Glomerular visceral epithelial cell (primary cell): ENCODE measurements at regions not wholly inside any gene's neighbourhood (a gene's known extent, or its start where the extent isn't known, plus 50 kb on each side); places are given as distances from the start of the nearest gene placed in this dataset.
"Not testable (repeated sequence)": the region's sequence is repeated elsewhere in the genome, so short reads cannot be mapped to it uniquely, and the experiment has no call there.

Source experiments
- DNase-seq: peaks from one replicate; pipeline ENCODE4 v3.0.0-alpha.2; 2016; ENCODE audit errors: extremely low spot score

DNA sequence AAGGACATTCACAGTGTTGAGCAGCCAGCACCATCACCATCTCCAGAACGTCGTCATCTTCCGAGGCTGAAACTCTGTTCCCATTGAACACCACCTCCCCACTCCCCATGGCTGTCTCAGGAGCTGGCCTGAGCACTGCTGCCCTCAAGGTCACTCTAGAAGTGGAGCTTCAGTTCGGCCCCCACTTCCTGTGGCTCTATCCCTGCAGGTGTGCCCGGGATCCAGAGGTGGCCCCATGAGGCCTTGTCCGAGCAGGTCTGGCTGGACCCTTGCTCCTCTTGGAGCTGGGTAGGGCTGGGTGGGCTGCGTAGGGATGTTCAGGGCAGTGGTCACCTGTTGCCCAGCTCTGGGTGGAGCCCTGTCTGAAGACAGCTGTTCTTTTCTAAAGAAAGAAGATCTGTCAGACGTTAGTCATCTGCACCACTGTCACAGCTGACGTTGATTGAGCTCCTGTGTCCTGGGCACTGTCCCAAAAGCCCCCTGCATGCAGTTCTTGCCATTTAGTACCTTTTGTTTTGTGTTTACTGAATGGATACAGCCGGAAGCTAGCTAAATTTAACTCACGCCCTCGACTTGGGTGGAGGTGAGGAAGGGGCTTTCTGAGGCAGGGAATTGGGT, 75.5 kb upstream of the CLDN5 start:
- no peak for DNase-seq

DNA sequence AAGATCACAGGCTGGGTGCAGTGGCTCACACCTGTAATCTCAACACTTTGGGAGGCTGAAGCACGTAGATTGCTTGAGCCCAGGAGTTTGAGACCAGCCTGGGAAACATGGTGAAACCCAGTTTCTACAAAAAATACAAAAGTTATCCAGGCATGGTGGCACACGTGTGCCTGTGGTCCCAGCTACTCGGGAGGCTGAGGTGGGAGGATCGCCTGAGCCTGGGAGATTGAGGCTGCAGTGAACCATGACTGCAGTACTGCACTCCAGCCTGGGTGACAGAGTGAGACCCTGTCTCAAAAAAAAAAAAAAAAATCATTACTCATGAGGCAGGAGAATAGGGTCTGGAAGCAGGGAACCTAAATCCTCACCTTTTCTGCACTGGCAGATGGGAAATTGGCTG, 79.1 kb upstream of the CLDN5 start:
- not testable (repeated sequence) for DNase-seq

DNA sequence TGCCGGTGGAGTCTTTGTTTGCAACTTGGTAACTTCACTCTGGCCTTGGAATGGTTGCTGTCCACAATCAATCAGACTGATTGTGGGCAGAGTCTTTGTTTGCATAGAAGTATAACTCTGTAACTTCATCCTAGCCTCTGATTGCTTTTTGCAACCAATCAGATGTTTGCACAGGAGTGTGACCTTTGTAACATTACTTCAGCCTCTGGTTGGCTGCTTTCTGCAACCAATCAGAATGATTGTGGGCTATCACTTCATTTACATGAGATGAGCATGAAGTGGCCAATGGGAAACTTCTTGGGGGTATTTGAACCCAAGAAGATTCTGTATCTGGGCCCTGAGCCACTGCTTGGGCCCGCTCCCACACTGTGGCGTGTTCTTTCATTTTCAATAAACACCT, 79.6 kb upstream of the CLDN5 start:
- no peak for DNase-seq

DNA sequence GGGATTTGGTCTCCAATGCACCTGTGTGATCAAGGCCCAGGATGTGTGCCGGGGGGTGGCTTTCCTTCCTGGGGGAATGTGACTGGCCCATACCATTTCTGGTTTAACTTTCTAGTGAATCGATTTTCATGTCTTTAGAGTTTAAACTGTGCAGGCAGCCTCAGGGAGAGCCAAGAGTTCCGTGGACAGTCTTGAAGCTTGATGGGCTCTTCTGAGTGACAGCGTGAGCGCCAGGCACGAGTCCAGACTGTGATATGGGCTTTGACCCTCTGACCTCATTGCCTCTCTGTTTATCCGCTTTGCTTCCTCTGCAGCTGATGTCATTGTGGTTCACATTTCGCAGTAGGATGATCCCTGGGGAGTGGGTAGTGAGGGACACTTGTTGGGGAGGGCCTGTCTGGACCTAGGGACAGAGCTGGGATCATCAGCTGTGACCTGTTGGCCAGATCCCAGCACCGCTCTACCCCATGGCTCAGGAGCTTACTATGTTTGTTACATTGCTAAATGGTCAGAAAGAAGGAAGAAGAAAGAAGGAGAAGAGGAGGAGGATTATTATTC, 80.6 kb upstream of the CLDN5 start:
- DNase-seq: no peak

DNA sequence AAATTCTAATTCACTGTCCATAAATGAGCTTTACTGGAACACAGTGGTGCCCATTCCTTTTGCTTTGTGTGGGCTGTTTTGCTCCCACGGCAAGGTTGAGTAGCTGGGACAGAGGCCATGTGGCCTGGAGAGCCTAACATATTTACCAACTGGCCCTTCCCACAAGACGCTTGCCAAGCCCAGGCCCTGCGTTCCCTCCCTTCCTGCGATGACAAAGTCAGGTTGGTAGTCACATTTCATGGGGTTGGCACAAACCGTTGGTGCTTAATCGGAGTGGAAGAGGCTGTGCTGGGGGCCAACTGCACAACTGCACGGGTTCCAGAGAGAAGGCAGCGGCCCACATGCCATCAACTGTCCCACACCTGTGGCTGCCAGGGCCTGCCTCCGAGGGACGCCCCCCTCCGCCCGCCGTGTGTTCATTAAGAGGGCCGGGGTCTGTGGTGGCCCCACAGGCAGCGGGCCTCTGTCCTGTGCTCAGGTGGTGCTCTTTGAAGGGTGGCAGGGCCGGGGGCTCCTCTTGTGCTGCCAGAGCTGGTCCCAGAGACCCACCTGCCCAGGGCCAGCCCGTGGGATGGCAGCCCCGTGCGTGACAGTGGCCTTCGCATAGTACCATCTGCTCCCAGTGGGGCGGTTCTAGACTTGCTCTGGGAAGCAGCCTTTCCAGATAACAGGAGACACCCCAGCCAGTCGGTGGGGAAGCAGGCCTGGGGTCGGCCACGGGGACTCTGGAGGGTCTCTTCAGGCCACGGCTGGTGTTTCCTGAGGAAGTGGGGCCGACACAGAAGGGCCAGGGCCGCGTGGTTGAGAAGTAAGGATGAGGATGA, 81.5 kb upstream of the CLDN5 start:
- no peak for DNase-seq

DNA sequence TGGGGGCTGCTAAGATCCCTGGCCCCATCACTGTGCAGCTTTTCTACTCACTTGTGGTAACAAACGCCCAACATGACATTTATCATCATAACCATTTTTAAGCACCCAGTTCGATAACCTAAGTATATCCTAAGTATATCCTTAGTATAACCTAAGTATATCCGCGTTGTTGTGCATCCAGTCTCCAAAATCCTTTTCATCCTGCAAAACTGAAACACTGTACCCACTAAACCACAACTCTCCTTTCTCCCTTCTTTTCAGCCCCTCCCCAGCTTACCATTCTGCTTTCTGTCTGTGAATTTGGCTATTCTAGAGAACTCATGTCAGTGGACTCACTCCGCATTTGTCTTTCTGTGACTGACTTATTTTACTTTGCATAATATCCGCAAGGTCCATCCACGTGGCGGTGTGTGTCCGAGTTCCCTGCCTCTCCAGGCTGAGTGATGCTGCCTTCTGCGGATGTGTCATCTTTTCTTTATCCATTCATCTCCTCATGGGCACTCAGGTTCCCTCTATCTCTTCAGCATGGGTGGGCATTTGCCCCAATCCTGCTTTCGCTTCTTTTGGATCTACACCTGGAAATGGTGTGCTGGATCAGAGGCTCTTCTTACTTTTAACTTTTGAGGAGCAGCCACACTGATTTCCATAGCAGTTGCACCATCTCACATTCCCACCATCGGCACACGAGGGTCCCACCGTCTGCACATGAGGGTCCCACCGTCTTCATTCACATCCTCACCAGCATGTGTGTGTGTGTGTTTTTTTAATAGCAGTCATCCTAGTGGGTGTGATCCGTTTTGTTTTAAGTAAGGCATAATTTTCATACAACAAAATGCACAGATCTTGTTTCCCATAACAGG, 82.4 kb upstream of the CLDN5 start:
- no peak for DNase-seq

DNA sequence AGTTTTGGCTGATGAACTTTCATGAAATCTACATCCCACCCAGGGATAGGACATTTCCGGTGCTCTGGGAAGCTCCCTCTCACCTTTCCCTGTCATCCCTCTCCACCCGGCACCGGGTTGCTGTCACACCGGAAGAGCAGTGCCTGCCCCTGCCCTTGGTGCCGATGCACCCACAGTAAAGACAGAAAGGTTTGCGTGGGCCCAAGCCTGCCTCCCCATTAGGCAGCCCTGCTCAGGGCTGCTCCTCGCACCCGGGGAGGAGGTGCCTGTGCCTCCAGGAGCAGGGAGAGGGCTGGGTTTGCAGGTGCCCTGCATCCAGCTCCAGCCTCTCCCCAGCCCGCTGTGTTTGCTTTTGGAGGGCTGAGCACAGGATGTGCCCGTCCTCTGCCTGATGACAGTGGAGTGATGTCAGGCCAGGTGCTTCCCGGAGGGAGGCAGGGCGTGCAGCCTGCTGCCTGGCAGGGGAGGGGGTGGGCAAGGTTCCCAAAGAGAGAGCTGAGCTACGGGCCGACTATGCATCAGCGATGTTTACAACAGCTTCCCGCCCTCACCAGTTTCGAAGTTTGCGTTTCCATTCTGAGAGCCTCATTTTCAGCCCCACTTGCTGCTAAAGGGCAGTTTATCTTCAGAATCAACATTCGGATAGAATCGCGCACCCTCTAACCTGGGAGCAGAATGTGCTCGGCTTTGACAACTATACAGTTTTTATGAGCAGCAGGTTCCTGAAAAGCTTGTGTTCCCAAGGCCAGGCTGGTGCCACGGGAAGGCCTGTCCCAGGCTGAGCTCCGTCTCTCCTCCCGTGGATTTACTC, 83.2 kb upstream of the CLDN5 start:
- no peak for DNase-seq

DNA sequence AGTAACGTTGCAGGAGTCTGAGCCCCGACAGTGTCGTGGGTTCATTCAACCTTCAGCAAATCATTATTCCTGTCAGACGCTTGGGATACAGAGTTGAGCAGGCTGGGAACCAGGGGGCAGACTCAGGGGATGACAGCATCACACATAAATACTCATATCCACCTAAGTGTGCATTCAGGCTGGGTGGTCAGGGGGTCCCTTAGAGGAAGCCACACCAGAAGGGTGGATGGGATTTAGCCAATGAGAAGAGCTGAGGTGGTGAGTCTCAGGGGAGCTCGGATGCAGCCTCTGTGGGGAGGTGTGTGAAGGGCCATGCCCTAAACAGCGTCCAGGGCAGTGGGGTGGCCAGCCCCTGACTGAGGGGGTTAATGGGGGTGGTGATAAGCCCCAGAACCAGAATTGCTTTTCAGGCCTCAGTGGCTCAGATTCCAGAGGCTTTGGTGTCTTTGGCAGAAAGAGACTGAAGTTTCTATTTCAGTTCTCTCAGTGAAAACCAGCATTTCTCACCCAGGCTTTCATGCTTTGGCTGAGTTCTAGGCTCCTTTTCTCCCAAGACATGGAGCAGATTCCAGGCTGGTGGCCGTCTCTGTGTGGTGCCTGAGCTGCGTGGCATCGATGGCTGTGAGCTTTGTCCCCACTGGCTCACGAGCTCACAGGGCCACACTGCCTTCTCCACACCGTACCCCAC, 83.9 kb upstream of the CLDN5 start:
- DNase-seq: no peak

DNA sequence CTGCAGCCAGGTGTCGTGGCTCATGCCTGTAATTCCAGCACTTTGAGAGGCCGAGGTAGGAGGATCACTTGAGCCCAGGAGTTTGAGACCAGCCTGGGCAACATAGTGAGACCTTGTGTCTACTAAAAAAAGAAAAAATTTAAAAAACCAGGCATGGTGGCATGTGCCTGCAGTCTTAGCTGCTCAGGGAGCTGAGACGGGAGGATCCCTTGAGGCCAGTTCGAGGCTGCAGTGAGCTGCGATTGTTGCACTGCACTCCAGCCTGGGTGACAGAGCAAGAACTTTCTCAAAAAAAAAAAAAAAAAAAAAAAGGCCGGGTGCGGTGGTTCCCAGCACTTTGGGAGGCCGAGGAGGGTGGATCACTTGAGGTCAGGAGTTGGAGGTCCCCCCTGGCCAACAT, 85.5 kb upstream of the CLDN5 start:
- not testable (repeated sequence) for DNase-seq

DNA sequence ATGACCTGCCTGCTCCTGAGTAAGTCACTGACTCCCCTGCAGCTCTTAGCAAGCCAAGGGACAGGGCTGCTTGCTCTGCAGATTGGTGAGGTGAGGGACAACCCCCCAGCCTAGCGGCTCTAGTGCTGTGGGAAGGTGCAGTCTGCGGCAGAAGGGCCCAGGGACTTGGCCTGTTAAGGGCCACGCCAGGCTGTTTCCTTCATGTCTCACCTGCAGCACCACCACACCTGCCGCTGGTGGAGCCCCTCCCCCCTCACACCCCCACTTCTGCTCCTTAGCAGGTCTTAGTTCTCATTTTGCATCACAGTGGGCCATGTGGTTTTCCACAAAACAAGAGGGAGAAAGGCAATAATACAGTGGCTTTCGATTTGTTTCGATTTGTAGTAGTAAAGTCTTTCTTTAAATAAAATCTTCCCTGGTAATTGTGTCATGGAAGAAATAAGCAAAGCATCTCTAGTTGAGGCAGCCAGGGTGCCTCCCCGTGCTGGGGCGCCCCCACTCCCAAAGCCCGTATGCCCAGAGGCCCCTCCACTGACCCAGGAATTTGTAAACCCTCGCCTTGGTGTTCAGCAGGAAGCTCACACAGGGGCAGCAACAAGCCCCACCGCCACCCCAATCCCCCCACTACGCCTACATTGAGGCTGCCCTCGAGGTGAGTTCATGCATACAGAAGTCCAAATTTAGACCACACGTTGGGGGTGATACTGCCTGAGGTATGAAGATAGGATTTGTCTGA, 86.5 kb upstream of the CLDN5 start:
- no peak for DNase-seq

DNA sequence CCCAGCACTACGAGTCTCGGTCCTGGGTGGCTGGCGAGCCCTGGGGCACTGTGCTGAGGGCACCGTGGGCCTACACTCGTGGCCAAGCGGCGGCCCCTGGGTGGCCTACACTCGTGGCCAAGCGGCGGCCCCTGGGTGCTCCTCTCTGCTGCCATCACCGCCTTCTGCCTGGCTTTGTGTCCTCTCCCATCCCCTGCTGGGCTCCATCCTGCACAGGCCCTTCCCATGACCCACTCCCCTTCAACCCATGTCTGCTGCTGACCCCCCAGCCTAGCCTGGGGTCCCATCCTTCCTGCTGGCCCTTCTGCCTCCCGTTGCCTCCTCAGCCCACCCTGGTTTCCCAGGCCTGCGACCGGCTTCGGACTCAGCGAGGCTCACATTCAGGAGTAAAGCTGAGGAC, 87.4 kb upstream of the CLDN5 start:
- no peak for DNase-seq

DNA sequence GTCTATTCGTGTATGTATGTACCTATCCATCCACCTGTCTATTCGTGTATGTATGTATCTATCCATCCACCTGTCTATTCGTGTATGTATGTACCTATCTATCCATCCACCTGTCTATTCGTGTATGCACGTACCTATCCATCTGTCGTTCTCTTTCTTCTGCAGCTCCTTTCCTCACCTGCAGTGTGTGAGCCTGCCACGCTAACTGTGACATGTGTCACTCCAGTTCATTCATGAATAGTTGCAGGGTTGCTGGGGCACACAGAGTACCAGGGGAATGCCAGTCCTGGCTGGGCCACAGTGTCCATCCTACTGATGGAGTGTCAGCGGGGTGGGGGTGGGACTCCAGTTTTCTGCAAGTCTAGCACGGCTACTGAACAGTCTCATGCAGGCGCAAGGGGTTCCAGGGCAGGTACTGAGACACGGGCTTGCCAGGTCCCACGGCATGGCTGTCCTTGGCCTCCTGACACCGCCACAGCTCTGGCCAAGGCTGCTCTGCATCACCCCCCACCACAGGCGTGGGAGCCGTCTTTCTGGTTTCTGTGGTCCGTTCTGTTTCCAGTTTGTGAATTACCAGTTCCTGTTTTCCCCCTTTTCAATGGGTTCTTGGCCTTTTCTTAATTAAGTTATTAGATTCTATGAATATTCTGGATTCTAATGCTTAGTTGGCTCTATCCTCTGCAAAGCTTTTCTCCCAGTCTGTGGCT, 88.8 kb upstream of the CLDN5 start:
- DNase-seq: no peak

DNA sequence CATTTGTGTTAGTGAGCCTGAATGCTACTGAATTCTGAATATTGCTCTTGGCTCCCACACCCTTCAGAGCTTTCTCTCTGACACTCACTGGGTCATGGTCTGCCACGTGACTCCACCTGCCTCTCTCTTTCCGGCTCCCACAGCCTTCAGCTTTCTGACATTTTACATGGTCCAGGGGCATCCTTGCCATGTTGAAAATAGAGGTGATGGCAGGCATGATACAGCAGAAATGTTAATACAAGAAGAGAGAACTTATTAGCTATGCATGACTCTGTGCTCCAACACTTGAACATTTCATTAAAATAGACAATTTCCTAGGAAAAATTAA, 90.3 kb upstream of the CLDN5 start:
- DNase-seq: no peak

DNA sequence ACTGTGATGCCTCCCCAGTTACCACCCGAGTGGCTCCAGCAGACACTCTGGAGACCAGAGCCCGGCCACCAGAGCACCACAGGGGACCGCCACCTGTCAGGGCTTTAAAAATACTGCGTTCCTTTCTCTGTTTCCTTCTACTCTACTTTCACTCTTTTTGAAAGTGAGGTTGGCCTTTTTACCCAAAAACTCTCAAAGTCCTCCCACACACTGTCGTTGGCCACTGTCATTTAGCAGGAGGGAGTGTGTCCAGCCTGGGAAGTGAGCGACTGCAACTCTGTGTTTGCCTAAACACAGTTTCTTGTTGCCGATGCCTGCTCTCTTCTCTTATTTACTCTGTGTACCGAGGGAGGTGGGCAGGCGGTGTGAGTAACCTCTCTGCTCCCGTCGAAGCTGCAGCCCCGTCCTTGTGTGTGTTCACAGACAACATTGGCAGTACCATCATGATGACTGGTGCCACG, 90.8 kb upstream of the CLDN5 start:
- no peak for DNase-seq

DNA sequence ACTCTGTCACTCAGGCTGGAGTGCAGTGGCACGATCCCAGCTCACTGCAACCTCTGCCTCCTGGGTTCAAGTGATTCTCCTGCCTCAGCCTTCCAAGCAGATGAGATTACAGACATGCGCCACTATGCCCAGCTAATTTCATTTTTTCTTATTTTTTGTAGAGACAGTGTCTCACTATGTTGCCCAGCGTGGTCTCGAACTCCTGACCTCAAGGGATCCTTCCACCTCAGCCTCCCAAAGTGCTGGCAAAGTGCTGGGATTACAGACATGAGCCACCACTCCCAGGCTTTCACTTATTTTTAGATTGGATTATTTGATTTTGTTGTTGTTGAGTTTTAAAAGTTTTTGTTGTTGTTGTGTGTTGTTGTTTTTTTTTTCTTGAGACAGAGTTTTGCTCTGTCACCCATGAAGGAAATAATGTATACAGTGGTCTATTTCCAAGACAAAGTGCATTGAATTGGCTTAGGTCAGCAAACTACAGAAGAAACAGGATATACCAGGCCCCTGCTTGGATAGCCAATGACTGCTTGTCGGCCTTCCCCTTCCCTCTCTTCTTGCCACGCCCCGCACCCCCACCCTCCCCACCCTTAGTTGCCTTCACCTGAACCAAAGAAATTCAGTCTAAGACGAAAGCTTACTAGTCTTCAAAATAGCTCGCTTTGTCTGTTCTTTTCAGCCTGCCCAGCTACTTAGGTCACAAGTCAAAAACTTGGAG, 91.8 kb upstream of the CLDN5 start:
- no peak for DNase-seq

DNA sequence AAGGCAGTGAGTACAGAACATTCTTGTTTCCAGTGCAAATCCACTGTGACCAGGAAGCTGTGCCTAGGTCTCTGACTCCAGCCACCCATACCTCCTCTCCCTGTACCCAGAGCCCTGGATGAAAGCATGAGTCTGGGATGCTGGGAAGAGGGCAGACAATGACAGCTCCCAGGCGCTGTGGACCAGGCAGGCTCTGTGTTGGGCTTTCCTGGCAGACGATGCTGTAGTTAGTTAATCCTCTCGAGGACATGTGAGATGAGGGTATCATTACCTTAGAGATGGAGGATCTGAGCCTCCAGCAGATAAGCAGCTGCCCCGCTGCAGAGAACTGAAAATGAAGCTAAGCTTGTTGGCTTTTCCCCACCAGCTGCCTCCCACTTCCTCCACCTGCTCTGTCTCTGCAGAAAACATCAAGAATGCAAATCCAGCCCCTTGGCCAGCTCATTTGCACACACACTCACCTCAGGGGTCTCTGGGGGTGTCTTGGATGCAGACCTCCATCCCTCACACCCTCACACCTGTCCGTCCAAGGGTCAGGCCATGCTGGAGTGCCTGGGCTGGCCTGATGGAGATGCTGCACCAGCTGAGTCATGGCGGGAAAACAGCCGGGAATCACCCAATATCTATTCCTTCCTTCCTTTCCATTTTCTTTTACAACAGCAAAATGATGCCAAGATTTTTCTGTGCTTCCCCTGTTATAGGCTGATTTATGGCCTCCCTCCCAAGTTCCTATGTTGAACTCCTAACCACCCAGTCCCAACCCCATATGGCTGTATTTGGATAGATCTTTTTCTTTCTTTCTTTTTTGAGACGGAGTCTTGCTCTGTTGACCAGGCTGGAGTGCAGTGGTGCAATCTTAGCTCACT, 94.9 kb upstream of the SEPTIN5 start:
- DNase-seq: no peak

DNA sequence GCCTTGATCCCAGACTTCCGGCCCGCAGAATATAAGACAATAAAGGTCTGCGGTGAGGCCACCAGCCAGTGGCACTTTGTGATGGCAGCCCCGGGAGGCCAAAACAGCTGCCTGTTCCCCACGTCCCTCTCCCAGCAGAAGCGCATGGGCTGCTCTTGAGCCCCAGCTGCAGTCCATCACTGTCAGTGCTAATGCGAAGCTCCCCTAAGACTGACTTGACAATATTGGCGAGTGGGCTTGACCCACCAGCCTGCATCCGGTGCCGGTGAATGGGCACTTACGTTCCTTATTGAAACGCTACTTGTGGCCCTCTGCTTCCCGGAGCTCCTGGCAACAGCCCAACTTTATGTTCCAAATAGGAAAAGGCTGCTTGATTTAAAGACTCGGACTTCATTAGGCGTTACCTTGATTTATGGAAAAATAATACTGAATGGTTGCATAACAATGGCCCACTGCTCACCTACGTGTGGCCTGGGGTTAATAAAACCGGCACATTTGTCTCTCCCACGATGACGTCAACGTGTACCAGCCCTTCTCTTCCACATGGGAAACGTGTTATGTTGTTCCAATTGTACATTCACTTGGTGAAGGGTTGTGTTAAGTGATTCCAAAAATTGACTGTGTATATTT, 93.4 kb upstream of the SEPTIN5 start:
- no peak for DNase-seq
